ENCODE measurements at regions not wholly inside any gene's neighbourhood (a gene's known extent, or its start where the extent isn't known, plus 50 kb on each side); places are given as distances from the start of the nearest gene placed in this dataset.

DNA sequence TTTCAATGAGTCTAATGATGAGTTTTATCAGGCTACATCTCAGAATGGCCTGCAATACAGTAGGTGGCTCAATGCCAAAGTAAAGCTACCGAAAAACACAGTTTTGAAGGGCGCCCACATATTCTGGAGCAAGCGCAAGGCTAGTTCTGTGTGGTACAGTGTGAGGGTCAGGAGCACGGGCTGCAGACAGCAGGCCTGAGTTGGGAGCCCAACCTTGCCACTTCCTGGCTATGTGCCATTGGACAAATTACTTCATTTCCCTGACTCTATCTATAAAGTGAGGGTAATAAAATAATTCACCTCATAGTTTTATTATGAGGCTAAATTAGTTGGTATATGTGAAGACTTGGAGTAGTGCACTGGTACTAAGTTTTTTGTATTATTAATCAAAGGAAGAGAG, 150.7 kb downstream of the OPN5 start:
- no peak for DNase-seq

DNA sequence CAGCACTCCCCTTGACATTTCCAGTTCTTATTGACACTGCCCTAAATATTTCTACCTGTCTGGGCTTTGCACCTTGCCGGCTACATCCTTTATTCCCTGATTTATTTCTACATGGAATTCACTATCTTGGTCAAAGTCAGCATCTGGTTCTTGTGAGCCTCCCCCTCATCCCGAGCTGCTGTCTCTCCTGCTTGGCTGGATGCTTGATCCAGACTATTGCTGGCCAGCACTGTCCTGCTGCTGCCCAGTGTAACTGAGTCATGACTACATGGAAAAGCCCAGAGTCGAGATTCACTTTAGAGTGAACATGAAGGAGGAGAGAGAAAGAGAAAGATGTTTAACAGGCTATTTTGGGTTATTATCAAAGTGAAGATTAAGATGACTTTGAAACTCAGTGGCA, 142.2 kb downstream of the OPN5 start:
- no peak for DNase-seq

DNA sequence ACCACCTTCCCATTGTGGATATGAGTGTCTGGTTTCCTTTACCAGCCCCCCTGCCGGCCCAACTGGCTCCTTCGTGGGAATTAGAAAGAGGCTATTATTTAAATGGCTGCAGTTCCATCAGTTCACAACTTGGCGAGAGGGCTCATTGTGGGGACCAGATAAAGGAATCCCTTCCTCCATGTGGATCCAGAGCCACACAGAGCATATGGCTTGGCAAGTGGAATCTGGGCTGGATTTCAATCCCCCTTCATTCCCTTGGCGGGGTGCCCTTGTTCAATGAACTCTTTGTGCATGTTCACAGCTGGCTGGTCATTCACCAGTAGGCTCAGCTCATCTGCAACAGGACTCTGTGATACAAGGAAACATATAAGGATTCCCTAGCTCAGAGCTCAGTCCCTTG, 140.6 kb downstream of the OPN5 start:
- peak; percentile 2 for DNase-seq

DNA sequence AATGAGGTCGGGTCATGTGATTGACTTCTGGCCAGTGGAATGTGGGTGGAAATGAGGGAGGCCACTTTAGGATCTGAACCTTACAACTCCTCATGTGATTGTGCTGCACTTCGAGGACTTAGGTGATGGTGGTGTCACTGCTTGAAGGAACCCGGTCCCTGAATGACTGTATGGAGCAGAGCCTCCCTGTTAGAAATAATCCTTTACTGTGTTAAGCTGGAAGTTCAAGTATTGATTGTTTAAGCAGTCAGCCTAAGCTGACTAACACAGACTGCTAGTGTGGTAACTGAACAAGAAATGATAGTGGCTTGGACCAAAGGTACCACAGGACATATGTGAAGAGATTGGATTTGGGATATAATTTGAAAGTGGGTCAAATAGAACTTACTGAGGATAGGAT, 138.0 kb downstream of the OPN5 start:
- no peak for DNase-seq

DNA sequence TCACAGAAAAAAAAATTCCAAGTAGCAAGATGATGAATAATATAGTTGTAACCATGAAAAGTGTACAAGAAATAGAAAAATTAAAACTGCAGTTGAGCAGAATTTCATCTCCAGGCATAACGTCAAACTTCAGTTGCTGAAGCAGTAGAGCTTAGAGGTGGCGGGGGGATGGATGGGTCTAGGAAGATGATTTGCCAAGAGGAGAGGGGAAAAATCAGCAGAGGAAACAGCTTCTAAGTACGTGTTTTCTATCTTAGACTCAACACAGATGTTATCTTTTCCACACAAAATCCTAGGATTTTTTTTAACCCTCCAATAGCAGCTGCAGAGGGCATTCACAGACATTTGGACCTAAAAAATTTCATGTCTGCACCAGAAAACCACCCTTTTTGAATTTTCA, 136.0 kb downstream of the OPN5 start:
- no peak for DNase-seq

DNA sequence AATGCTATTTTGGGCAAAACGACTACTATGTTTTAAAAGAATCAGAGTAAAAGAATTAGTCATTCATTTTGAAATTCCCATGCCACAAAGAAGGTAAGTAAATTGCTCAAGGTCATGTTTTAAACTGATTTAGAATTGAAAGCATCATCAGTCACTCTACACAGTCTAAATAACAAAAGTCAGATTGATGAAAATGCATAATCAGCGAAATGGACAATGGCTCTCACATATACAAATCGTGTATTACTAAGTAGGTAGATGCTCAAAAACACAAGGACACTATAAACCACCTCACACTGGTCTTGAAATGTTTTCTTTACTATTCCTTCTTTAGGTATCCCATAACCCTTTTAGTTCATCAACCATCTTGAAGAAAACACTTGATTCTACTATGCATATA, 135.4 kb downstream of the OPN5 start:
- DNase-seq, result no peak

DNA sequence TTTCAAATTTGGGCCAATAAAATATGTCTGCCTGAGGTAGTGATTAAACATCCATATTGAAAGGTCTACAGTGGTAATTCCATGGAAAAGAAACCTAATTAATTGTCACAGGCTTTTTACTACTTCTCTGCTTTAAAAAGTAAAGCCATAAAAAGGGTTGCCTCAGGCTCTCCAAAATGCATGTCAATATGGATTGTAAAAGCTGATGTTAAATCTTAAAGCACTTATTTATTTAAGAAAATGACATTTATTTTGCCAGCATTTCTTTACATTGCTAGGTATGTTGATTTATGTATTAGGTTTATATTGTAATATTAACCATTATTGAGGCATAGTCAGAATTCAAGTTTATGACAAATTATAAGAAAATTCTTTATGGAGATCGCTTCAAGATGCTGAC, 133.2 kb downstream of the OPN5 start:
- DNase-seq, result no peak

DNA sequence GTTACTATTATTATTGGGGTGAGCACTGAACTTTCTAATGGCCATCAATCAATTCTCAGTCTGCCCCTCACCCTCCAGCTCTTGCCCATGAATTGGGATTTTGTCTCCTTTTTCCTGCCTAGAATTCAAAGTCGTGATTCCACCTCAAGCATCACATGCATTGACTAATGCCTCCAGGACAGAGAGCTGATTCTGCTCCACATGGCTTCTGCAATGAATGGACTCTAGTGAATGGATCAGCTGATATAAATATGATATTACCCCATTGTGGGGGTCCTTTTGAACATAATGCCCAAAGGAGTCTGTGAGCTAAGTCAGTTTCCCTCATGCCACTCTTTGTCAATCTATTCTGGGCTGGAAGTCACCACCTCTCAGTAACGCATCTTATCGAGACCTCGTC, 126.4 kb downstream of the OPN5 start:
- no peak for DNase-seq

DNA sequence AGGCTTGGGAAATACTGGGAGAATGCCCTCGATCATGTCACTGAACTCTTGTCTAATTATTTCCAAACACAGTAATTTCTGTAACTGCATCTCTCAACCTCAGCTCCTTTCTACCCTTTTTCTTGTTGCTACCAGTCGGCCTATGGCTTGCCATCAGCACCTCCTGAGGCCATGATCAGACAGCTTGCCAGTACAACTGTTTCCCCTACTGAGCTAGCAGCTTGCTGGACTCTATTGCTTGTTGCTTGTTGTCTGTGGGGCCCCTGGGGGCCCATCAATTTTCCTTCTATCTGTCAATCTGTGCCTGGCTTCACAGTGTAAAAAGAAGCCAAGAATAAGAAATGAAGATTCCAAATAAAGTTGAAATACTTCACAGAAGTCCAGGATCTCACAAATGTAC, 123.9 kb downstream of the OPN5 start:
- DNase-seq, result no peak

DNA sequence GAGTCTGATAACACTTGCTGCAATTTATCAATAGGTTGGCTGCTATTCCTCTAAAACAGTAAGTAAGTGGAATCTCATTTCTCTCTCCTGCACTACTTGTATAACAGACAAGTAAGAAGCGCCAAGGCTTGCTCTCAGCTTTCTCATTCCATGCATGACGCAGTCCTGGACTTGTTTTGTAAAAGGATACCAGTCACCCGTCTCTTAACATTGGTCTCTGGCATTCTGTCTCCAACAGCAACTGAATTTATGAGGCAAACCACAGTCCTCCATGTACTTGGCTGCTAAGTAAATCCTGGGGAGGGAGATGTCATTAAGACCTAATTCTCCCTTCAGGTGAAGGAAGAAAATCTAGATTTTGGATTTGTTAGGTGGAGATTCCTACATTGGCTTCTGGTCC, 115.4 kb downstream of the OPN5 start:
- DNase-seq, result peak; percentile 73

DNA sequence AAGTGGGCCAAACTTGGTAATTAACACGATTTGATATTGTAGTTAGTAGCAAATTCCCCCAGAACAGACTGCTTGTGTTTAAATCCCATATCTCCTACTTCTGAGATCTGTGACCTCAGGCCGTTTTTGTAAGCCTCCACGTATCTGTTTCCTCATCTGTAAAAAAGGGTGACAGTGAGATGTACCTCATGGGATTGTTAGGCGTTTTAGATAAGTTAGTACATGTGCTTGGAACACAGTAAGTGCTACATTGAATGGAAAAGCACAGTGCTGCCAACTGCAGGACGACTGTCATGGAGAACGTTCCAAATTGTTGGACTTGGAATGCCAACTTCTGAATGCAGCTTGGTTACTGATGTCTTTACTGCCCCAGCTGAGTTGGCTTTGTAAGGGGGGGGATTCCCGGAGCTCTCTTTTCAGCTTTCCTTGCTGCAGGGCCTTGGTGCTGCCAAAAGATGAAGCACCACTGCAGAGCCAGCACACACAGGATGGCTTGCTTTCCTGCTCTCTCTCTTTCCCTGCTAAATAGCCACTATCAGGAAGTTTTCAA, 108.6 kb downstream of the OPN5 start:
- no peak for DNase-seq

DNA sequence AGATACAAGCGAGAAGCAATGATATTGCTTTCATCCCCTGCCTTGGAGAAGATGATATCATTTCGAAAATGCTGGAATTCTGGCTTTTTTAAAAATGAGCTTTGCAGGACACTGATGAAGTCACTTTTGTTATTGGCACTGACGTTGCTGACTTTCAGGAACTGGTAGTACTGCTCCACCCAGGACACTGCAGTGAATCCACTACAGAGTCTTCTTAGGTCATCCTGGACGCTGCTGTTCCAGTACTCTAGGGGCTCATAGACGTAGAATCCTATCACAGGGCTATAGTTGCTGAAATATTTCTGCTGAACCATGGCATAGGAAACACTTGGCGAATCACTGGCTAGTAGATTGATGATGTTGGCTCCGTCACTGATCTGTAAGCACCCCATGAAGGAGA, 97.2 kb downstream of the OPN5 start:
- no peak for DNase-seq

Data from renal pelvis (tissue), 1 donor.